Transverse colon (tissue), 4 donors: ENCODE measurements at regions not wholly inside any gene's neighbourhood (a gene's known extent, or its start where the extent isn't known, plus 50 kb on each side); places are given as distances from the start of the nearest gene placed in this dataset.

Experiments
- CTCF ChIP-seq, 5 experiments: fragments of 200-600 bp in 3 of 5; fragments of 450-650 bp in 2 of 5; sonication (generic) in 3 of 5; IDR thresholded peaks; 1 replicate in 2 of 5; 2 replicates in 3 of 5; pipeline ENCODE4 v1.5.1; 2016 to 2017; ENCODE audit warnings: antibody characterized with exemption in 5 of 5, inconsistent platforms in 3 of 5, mild to moderate bottlenecking in 2 of 5, moderate library complexity in 1 of 5
- EP300 ChIP-seq: sonication (generic); formaldehyde crosslinking; IDR thresholded peaks from one replicate; pipeline ENCODE4 v1.6.1; 2017; ENCODE audit warnings: antibody characterized with exemption, low read depth
- POLR2A ChIP-seq: fragments of 450-650 bp; IDR thresholded peaks from one replicate; pipeline ENCODE4 v1.6.1; 2016; ENCODE audit warnings: antibody characterized with exemption, mild to moderate bottlenecking, moderate library complexity
- POLR2AphosphoS5 ChIP-seq, 3 donors: sonication (generic); formaldehyde crosslinking; IDR thresholded peaks; one replicate each; pipeline ENCODE4 v1.6.1; 2016; ENCODE audit warnings: antibody characterized with exemption in 3 of 3

GRCh38 chr1:193747579-193747978 lies 561.2 kb upstream of the B3GALT2 start:
- TF ChIP-seq CTCF (IDR thresholded peaks at IDR 0.05): no peak
- no peak for TF ChIP-seq POLR2A
- TF ChIP-seq EP300: no peak
- no peak for TF ChIP-seq POLR2AphosphoS5 (IDR thresholded peaks at IDR 0.05)
